ENCODE measurements at regions not wholly inside any gene's neighbourhood (a gene's known extent, or its start where the extent isn't known, plus 50 kb on each side); places are given as distances from the start of the nearest gene placed in this dataset.

GRCh38 chr13:37944081-37944868 lies 74.7 kb upstream of the TRPC4 start:
- CTCF ChIA-PET = interaction anchor here (1.1 to 2.0 kb wide), 2 partner anchors 16 to 304 kb away, joined by 3 to 6 read pairs; no protein-coding TSS in a partner anchor
- no peak for DNase-seq (ENCODE audit: low read depth, low spot score)
- POLR2A ChIA-PET = no interaction called here
- no peak for TF ChIP-seq CTCF (IDR thresholded peaks at IDR 0.05; ENCODE audit: insufficient read depth, low read length, missing control alignments)
- H3K4me3 ChIP-seq (ENCODE audit: low read depth, low read length) = no peak overlapping the region

GRCh38 chr13:37942929-37943328 lies 73.4 kb upstream of the TRPC4 start:
- H3K4me3 ChIP-seq (ENCODE audit: low read depth, low read length) = no peak overlapping the region
- POLR2A ChIA-PET = no interaction called here
- TF ChIP-seq CTCF (IDR thresholded peaks at IDR 0.05; ENCODE audit: insufficient read depth, low read length, missing control alignments) = no peak
- no peak for DNase-seq (ENCODE audit: low read depth, low spot score)
- CTCF ChIA-PET = interaction anchor here (1.1 to 2.0 kb wide), 2 partner anchors 17 to 303 kb away, joined by 3 to 6 read pairs; no protein-coding TSS in a partner anchor

- TF ChIP-seq CTCF (IDR thresholded peaks at IDR 0.05; ENCODE audit: insufficient read depth, low read length, missing control alignments) = no peak
- ChIA-PET CTCF (interaction anchor here (1.4 kb wide), 1 partner anchor 111 kb away, joined by 3 read pairs; no protein-coding TSS in a partner anchor), POLR2A (no interaction called here)
- H3K4me3 ChIP-seq (ENCODE audit: low read depth, low read length) = no peak overlapping the region
- no peak for DNase-seq (ENCODE audit: low read depth, low spot score)
Measured at GRCh38 chr13:37934339-37935191, 65.0 kb upstream of the TRPC4 start.

GRCh38 chr13:37929308-37929707 lies 59.7 kb upstream of the TRPC4 start:
- H3K4me3 ChIP-seq (ENCODE audit: low read depth, low read length) = no peak overlapping the region
- DNase-seq (ENCODE audit: low read depth, low spot score) = no peak
- ChIA-PET CTCF (interaction anchor here (0.9 to 1.0 kb wide), 2 partner anchors 9 to 59 kb away, joined by 3 read pairs; partner anchors contain the start of gene TRPC4), POLR2A (no interaction called here)
- TF ChIP-seq CTCF (IDR thresholded peaks at IDR 0.05; ENCODE audit: insufficient read depth, low read length, missing control alignments) = no peak

- no peak overlapping the region for H3K4me3 ChIP-seq (ENCODE audit: low read depth, low read length)
- POLR2A ChIA-PET = no interaction called here
- TF ChIP-seq CTCF (IDR thresholded peaks at IDR 0.05; ENCODE audit: insufficient read depth, low read length, missing control alignments) = no peak
- CTCF ChIA-PET = no interaction called here
- no peak for DNase-seq (ENCODE audit: low read depth, low spot score)
Measured at GRCh38 chr13:37927561-37927960, 58.0 kb upstream of the TRPC4 start.

- ChIA-PET CTCF (no interaction called here), POLR2A (no interaction called here)
- H3K4me3 ChIP-seq (ENCODE audit: low read depth, low read length) = no peak overlapping the region
- no peak for TF ChIP-seq CTCF (IDR thresholded peaks at IDR 0.05; ENCODE audit: insufficient read depth, low read length, missing control alignments)
- no peak for DNase-seq (ENCODE audit: low read depth, low spot score)
Measured at GRCh38 chr13:37925878-37926473, 56.4 kb upstream of the TRPC4 start.
